ENCODE measurements at regions not wholly inside any gene's neighbourhood (a gene's known extent, or its start where the extent isn't known, plus 50 kb on each side); places are given as distances from the start of the nearest gene placed in this dataset.

GRCh38 chr15:47475336-47475735 is 242.0 kb upstream of the SEMA6D start:
- no peak overlapping the region for H3K27ac ChIP-seq (ENCODE audit: low read depth, low read length)
- H3K4me3 ChIP-seq (ENCODE audit: insufficient read depth, low read length, poor library complexity, severe bottlenecking), result no peak overlapping the region
- H2AFZ ChIP-seq (ENCODE audit: low read depth, low read length, severe bottlenecking), result no peak overlapping the region
- no peaks in the 10 kb centered on the region for H3K27me3 ChIP-seq (ENCODE audit: low read length)
- no peaks in the 10 kb centered on the region for H4K20me1 ChIP-seq (ENCODE audit: low read depth, low read length)
- no peak overlapping the region for H3K4me2 ChIP-seq (ENCODE audit: low read depth, low read length, poor library complexity, severe bottlenecking)
- no peaks in the 10 kb centered on the region for H3K9me3 ChIP-seq (ENCODE audit: insufficient read depth, low read length)
- H3K36me3 ChIP-seq (ENCODE audit: low read length), result no peaks in the 10 kb centered on the region
- no peak for TF ChIP-seq CTCF (IDR thresholded peaks at IDR 0.05; ENCODE audit: insufficient read depth, low read length, poor library complexity, severe bottlenecking)
- no peak for TF ChIP-seq EZH2phosphoT487 (conservative IDR thresholded peaks at IDR 0.05; ENCODE audit: low read length)
- H3K79me2 ChIP-seq (ENCODE audit: insufficient read depth, low read length), result no peaks in the 10 kb centered on the region
- H3F3A ChIP-seq (ENCODE audit: insufficient read depth), result no peaks in the 10 kb centered on the region
- no peak overlapping the region for H3K9ac ChIP-seq (ENCODE audit: low read length)
- no peaks in the 10 kb centered on the region for H3K9me2 ChIP-seq (replicated peaks; ENCODE audit: insufficient read depth, low read length)

- Histone ChIP-seq H3K27ac (ENCODE audit: low read depth, low read length) (no peak overlapping the region), H3K4me2 (ENCODE audit: low read depth, low read length, poor library complexity, severe bottlenecking) (no peak overlapping the region), H3K79me2 (ENCODE audit: insufficient read depth, low read length) (no peaks in the 10 kb centered on the region), H3K27me3 (ENCODE audit: low read length) (no peaks in the 10 kb centered on the region), H4K20me1 (ENCODE audit: low read depth, low read length) (no peaks in the 10 kb centered on the region), H3K9me3 (ENCODE audit: insufficient read depth, low read length) (no peaks in the 10 kb centered on the region), H3F3A (ENCODE audit: insufficient read depth) (no peaks in the 10 kb centered on the region), H3K36me3 (ENCODE audit: low read length) (no peaks in the 10 kb centered on the region), H3K9ac (ENCODE audit: low read length) (no peak overlapping the region), H3K4me3 (ENCODE audit: insufficient read depth, low read length, poor library complexity, severe bottlenecking) (no peak overlapping the region), H3K9me2 (replicated peaks; ENCODE audit: insufficient read depth, low read length) (no peaks in the 10 kb centered on the region), H2AFZ (ENCODE audit: low read depth, low read length, severe bottlenecking) (no peak overlapping the region)
- TF ChIP-seq EZH2phosphoT487 (conservative IDR thresholded peaks at IDR 0.05; ENCODE audit: low read length) (no peak), CTCF (IDR thresholded peaks at IDR 0.05; ENCODE audit: insufficient read depth, low read length, poor library complexity, severe bottlenecking) (no peak)
Measured at GRCh38 chr15:47477341-47477740, 240.0 kb upstream of the SEMA6D start.

DNA sequence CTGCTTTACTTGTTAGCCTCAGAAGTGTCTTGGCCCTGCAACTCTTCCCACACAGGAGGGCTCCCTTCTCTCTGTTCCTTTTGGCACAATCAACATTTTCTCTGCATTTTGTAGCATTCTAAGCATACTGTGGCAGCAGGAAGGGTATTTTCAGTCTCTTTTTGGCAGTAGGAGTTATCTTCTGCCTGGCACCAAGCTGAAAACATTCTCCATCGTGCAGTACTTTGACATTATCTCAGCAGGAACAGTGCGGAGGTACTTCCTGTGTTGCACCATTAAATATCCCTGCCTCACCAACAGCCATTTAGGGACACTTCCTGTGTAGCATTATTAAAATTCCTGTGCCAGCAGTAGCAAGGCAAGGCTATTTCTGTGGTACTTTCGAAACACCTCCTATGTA is 233.2 kb upstream of the SEMA6D start:
- no peak overlapping the region for H3K9ac ChIP-seq (ENCODE audit: low read length)
- H3K4me2 ChIP-seq (ENCODE audit: low read depth, low read length, poor library complexity, severe bottlenecking), result no peak overlapping the region
- H3K36me3 ChIP-seq (ENCODE audit: low read length), result no peaks in the 10 kb centered on the region
- no peaks in the 10 kb centered on the region for H3K27me3 ChIP-seq (ENCODE audit: low read length)
- H3K9me2 ChIP-seq (replicated peaks; ENCODE audit: insufficient read depth, low read length), result no peaks in the 10 kb centered on the region
- H3F3A ChIP-seq (ENCODE audit: insufficient read depth), result no peaks in the 10 kb centered on the region
- TF ChIP-seq CTCF (IDR thresholded peaks at IDR 0.05; ENCODE audit: insufficient read depth, low read length, poor library complexity, severe bottlenecking) (no peak), EZH2phosphoT487 (conservative IDR thresholded peaks at IDR 0.05; ENCODE audit: low read length) (no peak)
- H3K79me2 ChIP-seq (ENCODE audit: insufficient read depth, low read length), result no peaks in the 10 kb centered on the region
- no peaks in the 10 kb centered on the region for H4K20me1 ChIP-seq (ENCODE audit: low read depth, low read length)
- 0 out of 2 replicates have a peak, but pooled peaks cover 2% of the 10 kb centered on the region for H3K9me3 ChIP-seq (ENCODE audit: insufficient read depth, low read length)
- H3K27ac ChIP-seq (ENCODE audit: low read depth, low read length), result no peak overlapping the region
- no peak overlapping the region for H2AFZ ChIP-seq (ENCODE audit: low read depth, low read length, severe bottlenecking)
- no peak overlapping the region for H3K4me3 ChIP-seq (ENCODE audit: insufficient read depth, low read length, poor library complexity, severe bottlenecking)

All from SU-DHL-6 (cell line).